Activated CD4-positive, alpha-beta T cell treated with anti-CD3 and anti-CD28 coated beads, Interleukin-2, amount 10 ng/mL, durations not matched to agents 24 days and 14 days (primary cell): ENCODE measurements at regions not wholly inside any gene's neighbourhood (a gene's known extent, or its start where the extent isn't known, plus 50 kb on each side); places are given as distances from the start of the nearest gene placed in this dataset.

Experiments
- DNase-seq: peaks from one replicate; pipeline ENCODE4 v3.0.0; 2022
- H3K27ac Mint-ChIP-seq: one replicate; pipeline ENCODE4 v1.8.0; 2022; ENCODE audit warnings: mild to moderate bottlenecking, mixed read lengths
- H3K27me3 Mint-ChIP-seq: one replicate; pipeline ENCODE4 v1.8.0; 2022; ENCODE audit warnings: mixed read lengths
- H3K36me3 Mint-ChIP-seq: one replicate; pipeline ENCODE4 v1.8.0; 2022; ENCODE audit warnings: low read depth, mild to moderate bottlenecking, mixed read lengths
- H3K4me1 Mint-ChIP-seq: one replicate; pipeline ENCODE4 v1.8.0; 2021; ENCODE audit warnings: mixed read lengths
- H3K4me3 Mint-ChIP-seq: one replicate; pipeline ENCODE4 v1.8.0; 2022; ENCODE audit warnings: mild to moderate bottlenecking, moderate library complexity, mixed read lengths
- H3K9me3 Mint-ChIP-seq: one replicate; pipeline ENCODE4 v1.8.0; 2021; ENCODE audit warnings: mixed read lengths
- intact Hi-C: fragments of 100-400 bp; cut with micrococcal nuclease; formaldehyde crosslinking; loops from one replicate; pipeline ENCODE4 v1.15.1; 2023

GRCh38 chr4:175970724-175971123, 94.9 kb upstream of the WDR17 start:
- intact Hi-C loops = no loop called here
- Mint-ChIP-seq H3K4me1 (no peaks in the 10 kb centered on the region), H3K36me3 (no peaks in the 10 kb centered on the region), H3K27me3 (no peaks in the 10 kb centered on the region), H3K27ac (no peak overlapping the region), H3K9me3 (no peaks in the 10 kb centered on the region), H3K4me3 (no peak overlapping the region)
- DNase-seq = no peak

GRCh38 chr4:175971388-175972179, 94.1 kb upstream of the WDR17 start:
- no peaks in the 10 kb centered on the region for H3K9me3 Mint-ChIP-seq
- H3K27ac Mint-ChIP-seq = no peak overlapping the region
- H3K4me1 Mint-ChIP-seq = no peaks in the 10 kb centered on the region
- no peak for DNase-seq
- H3K36me3 Mint-ChIP-seq = no peaks in the 10 kb centered on the region
- no peaks in the 10 kb centered on the region for H3K27me3 Mint-ChIP-seq
- H3K4me3 Mint-ChIP-seq = no peak overlapping the region
- intact Hi-C loops = no loop called here

- H3K9me3 Mint-ChIP-seq = no peaks in the 10 kb centered on the region
- DNase-seq = no peak
- H3K27me3 Mint-ChIP-seq = no peaks in the 10 kb centered on the region
- no peaks in the 10 kb centered on the region for H3K4me1 Mint-ChIP-seq
- intact Hi-C loops = no loop called here
- H3K4me3 Mint-ChIP-seq = no peak overlapping the region
- no peaks in the 10 kb centered on the region for H3K36me3 Mint-ChIP-seq
- H3K27ac Mint-ChIP-seq = no peak overlapping the region
These were observed 92.4 kb upstream of the WDR17 start for GRCh38 chr4:175973027-175973923.

GRCh38 chr4:175983636-175984035, 82.0 kb upstream of the WDR17 start:
- no peaks in the 10 kb centered on the region for H3K4me1 Mint-ChIP-seq
- H3K27me3 Mint-ChIP-seq = no peaks in the 10 kb centered on the region
- no peak overlapping the region for H3K27ac Mint-ChIP-seq
- no peaks in the 10 kb centered on the region for H3K9me3 Mint-ChIP-seq
- H3K36me3 Mint-ChIP-seq = no peaks in the 10 kb centered on the region
- no peak overlapping the region for H3K4me3 Mint-ChIP-seq
- no peak for DNase-seq
- intact Hi-C loops = no loop called here

- no peaks in the 10 kb centered on the region for H3K27me3 Mint-ChIP-seq
- H3K9me3 Mint-ChIP-seq = no peaks in the 10 kb centered on the region
- no peaks in the 10 kb centered on the region for H3K4me1 Mint-ChIP-seq
- intact Hi-C loops = no loop called here
- H3K27ac Mint-ChIP-seq = no peak overlapping the region
- no peak for DNase-seq
- no peaks in the 10 kb centered on the region for H3K36me3 Mint-ChIP-seq
- no peak overlapping the region for H3K4me3 Mint-ChIP-seq
These were observed 79.0 kb upstream of the WDR17 start for GRCh38 chr4:175986668-175987067.

- H3K9me3 Mint-ChIP-seq = no peaks in the 10 kb centered on the region
- H3K27me3 Mint-ChIP-seq = no peaks in the 10 kb centered on the region
- H3K4me1 Mint-ChIP-seq = no peaks in the 10 kb centered on the region
- no peaks in the 10 kb centered on the region for H3K36me3 Mint-ChIP-seq
- intact Hi-C loops = no loop called here
- H3K4me3 Mint-ChIP-seq = no peak overlapping the region
- DNase-seq = no peak
- H3K27ac Mint-ChIP-seq = no peak overlapping the region
These were observed 77.1 kb upstream of the WDR17 start for GRCh38 chr4:175988511-175988910.

GRCh38 chr4:175996206-175996605, 69.4 kb upstream of the WDR17 start:
- Mint-ChIP-seq H3K27ac (no peak overlapping the region), H3K27me3 (peaks cover 17% of the 10 kb centered on the region), H3K9me3 (no peaks in the 10 kb centered on the region), H3K4me1 (no peaks in the 10 kb centered on the region), H3K4me3 (no peak overlapping the region), H3K36me3 (no peaks in the 10 kb centered on the region)
- intact Hi-C loops = no loop called here
- DNase-seq = no peak

GRCh38 chr4:175997291-175997690, 68.3 kb upstream of the WDR17 start:
- Mint-ChIP-seq H3K36me3 (no peaks in the 10 kb centered on the region), H3K4me1 (no peaks in the 10 kb centered on the region), H3K4me3 (no peak overlapping the region), H3K9me3 (no peaks in the 10 kb centered on the region), H3K27ac (no peak overlapping the region), H3K27me3 (peaks cover 26% of the 10 kb centered on the region)
- DNase-seq = no peak
- intact Hi-C loops = no loop called here

- intact Hi-C loops = no loop called here
- no peaks in the 10 kb centered on the region for H3K36me3 Mint-ChIP-seq
- no peak overlapping the region for H3K4me3 Mint-ChIP-seq
- DNase-seq = no peak
- peaks cover 37% of the 10 kb centered on the region for H3K27me3 Mint-ChIP-seq
- H3K9me3 Mint-ChIP-seq = no peaks in the 10 kb centered on the region
- H3K27ac Mint-ChIP-seq = no peak overlapping the region
- peaks cover 2% of the 10 kb centered on the region for H3K4me1 Mint-ChIP-seq
These were observed 66.9 kb upstream of the WDR17 start for GRCh38 chr4:175998782-175999181.

GRCh38 chr4:175999944-176000343, 65.7 kb upstream of the WDR17 start:
- Mint-ChIP-seq H3K27me3 (peaks cover 35% of the 10 kb centered on the region), H3K9me3 (no peaks in the 10 kb centered on the region), H3K4me1 (peaks cover 2% of the 10 kb centered on the region), H3K27ac (no peak overlapping the region), H3K36me3 (no peaks in the 10 kb centered on the region), H3K4me3 (no peak overlapping the region)
- intact Hi-C loops = no loop called here
- no peak for DNase-seq

- Mint-ChIP-seq H3K9me3 (no peaks in the 10 kb centered on the region), H3K4me1 (peaks cover 2% of the 10 kb centered on the region), H3K4me3 (no peak overlapping the region), H3K36me3 (no peaks in the 10 kb centered on the region), H3K27ac (no peak overlapping the region), H3K27me3 (peaks cover 35% of the 10 kb centered on the region)
- no peak for DNase-seq
- intact Hi-C loops = no loop called here
These were observed 64.3 kb upstream of the WDR17 start for GRCh38 chr4:176001151-176002006.

- Mint-ChIP-seq H3K36me3 (no peaks in the 10 kb centered on the region), H3K4me3 (peak overlapping the region; percentile 48), H3K4me1 (peaks cover 2% of the 10 kb centered on the region), H3K9me3 (no peaks in the 10 kb centered on the region), H3K27ac (no peak overlapping the region), H3K27me3 (peaks cover 35% of the 10 kb centered on the region)
- intact Hi-C loops = no loop called here
- no peak for DNase-seq
These were observed 63.5 kb upstream of the WDR17 start for GRCh38 chr4:176002007-176002613.

- peaks cover 2% of the 10 kb centered on the region for H3K4me1 Mint-ChIP-seq
- no peak for DNase-seq
- no peaks in the 10 kb centered on the region for H3K36me3 Mint-ChIP-seq
- no peak overlapping the region for H3K4me3 Mint-ChIP-seq
- H3K27ac Mint-ChIP-seq = no peak overlapping the region
- H3K9me3 Mint-ChIP-seq = no peaks in the 10 kb centered on the region
- intact Hi-C loops = no loop called here
- peaks cover 24% of the 10 kb centered on the region for H3K27me3 Mint-ChIP-seq
These were observed 59.9 kb upstream of the WDR17 start for GRCh38 chr4:176005766-176006165.
